Urothelium cell line (cell line): ENCODE measurements at regions not wholly inside any gene's neighbourhood (a gene's known extent, or its start where the extent isn't known, plus 50 kb on each side); places are given as distances from the start of the nearest gene placed in this dataset.

Experiments used
- DNase-seq: peaks from one replicate; pipeline ENCODE4 v3.0.0; 2011; ENCODE audit warnings: low spot score, mixed read lengths
- FAIRE-seq: peaks from 2 replicates; lab custom pipeline; 2011; peaks lifted over from hg19 to GRCh38; lab: Jason Lieb, UNC

DNA sequence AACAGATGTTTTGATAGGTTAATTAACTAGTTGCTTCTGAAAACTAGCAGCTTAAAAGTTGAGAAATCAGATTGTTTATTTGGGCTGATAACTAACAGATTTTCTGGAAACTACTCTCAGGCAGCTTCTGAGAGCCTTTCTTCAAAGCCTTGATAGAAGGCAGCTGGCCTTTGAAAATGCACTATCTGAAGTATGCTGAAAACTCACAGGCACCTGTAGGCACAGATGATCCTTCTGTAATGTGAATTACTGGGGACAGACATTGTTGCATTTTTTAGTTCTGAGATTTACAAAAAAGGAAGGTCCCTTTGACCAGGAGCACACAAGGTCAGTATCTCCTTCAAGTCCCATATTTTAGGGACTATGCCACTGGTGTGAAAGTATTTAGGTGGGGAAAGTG is 460.8 kb upstream of the CNTN5 start:
- DNase-seq: no peak
- no peak for FAIRE-seq

DNA sequence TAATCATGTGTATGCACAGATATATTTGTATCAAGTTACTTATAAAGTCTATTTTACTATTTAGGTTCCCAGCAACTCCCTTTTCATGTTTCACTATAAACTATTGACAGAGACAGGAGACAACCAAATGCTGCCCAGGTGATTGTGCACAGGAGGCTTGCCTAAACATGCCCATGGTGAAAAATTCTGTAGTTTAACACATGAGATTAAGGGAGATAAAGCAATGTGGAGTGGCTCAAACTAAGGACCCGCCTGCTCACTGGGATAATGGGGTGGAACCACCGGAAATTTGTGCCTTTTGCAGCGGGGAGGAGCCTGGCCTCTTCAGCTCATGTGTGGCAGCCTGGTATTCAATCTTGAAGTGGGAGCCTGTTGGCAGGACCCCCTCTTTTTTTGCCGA is 459.5 kb upstream of the CNTN5 start:
- FAIRE-seq (no peak), DNase-seq (no peak)

GRCh38 chr11:98561877-98562395 is 458.8 kb upstream of the CNTN5 start:
- FAIRE-seq: no peak
- DNase-seq: no peak

DNA sequence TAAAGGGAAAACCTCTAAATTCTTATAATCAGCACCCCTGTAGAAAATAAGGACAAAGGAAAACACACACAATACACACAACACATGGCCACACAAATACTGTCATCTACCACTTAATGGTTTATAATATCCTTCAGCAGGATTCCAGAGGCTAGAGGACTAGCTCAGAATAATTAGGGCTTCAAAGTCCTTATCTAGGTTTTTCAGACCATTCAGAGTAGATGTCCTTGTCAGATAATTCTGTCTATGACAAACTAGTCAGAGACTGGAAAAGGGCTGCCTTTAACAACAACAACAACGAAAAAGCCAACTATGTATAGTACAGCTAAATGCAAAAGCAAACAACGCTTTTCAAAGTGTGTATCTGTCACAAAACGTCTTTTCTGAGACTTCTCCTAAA is 456.5 kb upstream of the CNTN5 start:
- FAIRE-seq (no peak), DNase-seq (no peak)

DNA sequence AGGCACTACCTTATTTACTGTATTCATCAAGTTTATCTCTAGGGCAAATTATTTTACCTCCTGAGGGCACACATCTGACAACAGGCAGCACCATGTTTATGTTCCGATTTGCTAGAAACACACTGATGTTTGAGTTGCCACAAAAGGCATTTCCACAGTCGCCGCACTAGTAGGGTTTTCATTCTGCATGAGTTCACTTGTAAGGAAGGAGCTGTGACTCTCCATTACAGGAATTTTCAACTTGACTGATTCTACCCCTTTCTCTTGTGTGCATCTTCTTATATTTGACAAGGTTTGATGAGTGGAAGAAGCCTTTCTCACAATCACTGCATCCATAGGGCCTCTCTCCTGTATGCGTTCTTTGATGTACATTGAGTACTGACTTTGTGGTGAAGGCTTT is 455.9 kb upstream of the CNTN5 start:
- no peak for FAIRE-seq

GRCh38 chr11:98565311-98565710 is 455.4 kb upstream of the CNTN5 start:
- FAIRE-seq (no peak), DNase-seq (no peak)

More for the DNA sequence above, 455.9 kb upstream of the CNTN5 start:
- no peak for DNase-seq

DNA sequence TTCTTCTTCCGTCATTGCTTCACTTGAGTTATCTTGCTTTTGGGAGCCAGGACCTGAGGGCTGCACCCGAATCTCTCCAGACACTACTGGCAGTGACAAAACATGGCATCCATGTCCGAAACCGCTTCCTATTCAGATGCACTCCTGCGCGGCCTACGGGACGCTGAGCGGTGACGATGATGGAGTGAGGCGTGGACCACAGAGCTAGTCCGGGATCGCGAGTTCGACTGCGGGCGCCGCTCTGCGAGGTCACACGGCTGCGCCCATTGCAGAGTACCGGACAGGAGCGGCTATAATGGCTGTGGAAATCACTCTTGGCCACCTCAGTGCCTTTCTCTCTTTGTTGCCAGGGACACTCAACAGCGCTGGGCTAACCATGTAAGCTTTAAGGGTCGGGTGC is 453.8 kb upstream of the CNTN5 start:
- FAIRE-seq (no peak), DNase-seq (no peak)

GRCh38 chr11:98568013-98568412 is 452.7 kb upstream of the CNTN5 start:
- DNase-seq (no peak), FAIRE-seq (no peak)

DNA sequence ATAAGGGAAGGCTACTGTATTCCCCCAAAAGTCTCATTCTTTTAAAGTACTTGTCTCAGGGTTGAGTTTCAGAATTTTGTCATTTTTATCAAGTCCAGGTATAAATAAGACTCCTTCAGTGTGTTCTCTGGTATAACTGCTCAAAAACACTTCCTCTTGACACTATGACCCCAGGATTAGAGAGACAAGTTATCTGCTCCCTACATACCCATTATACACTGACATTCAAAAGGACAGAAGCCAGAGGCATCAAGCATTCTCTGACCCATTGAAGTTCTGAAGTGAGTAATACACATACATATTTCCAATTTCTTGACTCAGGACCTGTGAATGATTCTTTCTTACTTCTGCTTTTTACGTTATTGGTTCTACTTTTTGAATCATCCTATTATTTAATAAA is 447.8 kb upstream of the CNTN5 start:
- no peak for FAIRE-seq
- no peak for DNase-seq

GRCh38 chr11:98587884-98588283 is 432.9 kb upstream of the CNTN5 start:
- DNase-seq: no peak
- no peak for FAIRE-seq

- no peak for FAIRE-seq
- no peak for DNase-seq
These were observed 430.8 kb upstream of the CNTN5 start for GRCh38 chr11:98589967-98590366.

DNA sequence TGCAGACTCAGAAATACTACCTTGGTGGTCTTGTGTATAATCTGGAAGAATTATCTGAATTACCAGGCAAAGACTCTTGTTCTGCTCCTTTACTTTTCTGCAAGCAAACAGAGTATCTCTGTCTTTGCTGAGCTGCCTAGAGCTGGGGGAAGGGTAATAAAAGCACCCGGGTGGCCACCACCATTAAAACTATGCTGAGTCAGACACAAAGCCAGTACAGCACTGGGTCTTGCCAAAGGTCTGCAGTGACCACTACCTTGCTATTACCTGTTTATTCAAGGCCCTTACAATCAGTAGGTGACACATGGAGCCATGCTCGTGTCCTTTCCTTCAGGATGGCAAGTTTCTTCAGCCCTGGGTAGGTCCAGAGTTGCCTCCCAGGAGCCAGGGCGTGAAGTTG is 420.6 kb upstream of the CNTN5 start:
- DNase-seq: no peak
- FAIRE-seq: no peak

GRCh38 chr11:98600786-98601773 is 419.7 kb upstream of the CNTN5 start:
- no peak for FAIRE-seq
- DNase-seq: no peak

- FAIRE-seq (no peak), DNase-seq (no peak)
These were observed 404.6 kb upstream of the CNTN5 start for GRCh38 chr11:98616098-98616655.

DNA sequence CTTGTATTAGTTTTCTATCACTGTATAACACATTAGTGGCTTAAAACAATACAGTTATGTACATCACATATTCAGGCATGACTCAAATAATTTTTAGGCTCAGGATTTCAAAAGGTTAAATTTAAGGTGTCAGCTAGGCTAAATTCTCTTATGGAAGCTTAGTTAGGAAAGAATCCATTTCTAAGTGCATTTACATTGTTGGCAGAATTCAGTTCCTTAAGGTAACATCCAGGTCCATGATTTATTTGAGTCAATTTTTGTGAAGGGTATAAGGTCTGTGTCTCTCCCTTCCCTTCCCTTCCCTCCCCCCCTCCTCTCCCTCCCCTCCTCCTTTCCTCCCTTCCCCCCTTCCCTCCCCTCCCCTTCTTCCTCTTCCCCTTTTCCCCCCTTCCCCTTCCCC is 399.0 kb upstream of the CNTN5 start:
- DNase-seq: no peak
- FAIRE-seq: no peak

- no peak for FAIRE-seq
- no peak for DNase-seq
These were observed 395.2 kb upstream of the CNTN5 start for GRCh38 chr11:98625526-98625925.

DNA sequence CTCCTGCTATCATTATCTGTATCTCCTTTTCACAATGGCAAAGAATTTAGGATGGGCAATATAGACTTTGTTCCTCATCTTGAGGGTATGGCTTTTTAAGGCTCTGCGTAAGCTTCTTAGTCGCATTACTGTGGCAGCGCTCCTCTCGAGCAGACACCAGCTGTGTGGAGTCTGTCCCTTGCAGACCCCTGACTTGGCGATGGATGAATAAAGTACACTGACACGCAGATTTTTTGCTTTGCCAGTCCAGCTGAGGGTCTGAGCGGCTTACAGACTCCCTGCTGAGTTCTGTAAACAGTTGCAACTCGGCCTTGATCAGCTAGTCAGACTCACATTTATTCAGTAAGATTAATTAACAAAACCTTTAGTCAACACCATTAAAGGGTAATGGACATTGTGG is 390.0 kb upstream of the CNTN5 start:
- no peak for FAIRE-seq
- no peak for DNase-seq

DNA sequence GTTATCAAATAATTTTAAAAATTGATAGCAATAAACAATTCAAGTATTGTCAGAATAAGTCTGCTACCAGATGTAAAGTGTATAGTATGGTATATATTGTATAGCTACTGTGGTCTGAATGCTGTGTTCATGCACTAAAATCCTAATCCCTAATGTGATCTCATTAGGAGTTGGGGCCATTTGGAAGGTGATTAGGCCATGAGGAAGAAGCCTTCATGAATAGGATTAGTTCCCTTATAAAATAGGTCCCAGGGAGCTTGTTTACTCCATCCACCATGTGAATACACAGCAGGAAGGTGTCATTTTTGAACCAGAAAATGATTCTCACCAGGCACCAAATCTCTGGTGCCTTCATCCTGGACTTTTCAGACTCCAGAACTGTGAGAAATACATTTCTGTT is 363.0 kb upstream of the CNTN5 start:
- DNase-seq (no peak), FAIRE-seq (no peak)

- no peak for DNase-seq
These were observed 361.3 kb upstream of the CNTN5 start for GRCh38 chr11:98659431-98659830.

DNA sequence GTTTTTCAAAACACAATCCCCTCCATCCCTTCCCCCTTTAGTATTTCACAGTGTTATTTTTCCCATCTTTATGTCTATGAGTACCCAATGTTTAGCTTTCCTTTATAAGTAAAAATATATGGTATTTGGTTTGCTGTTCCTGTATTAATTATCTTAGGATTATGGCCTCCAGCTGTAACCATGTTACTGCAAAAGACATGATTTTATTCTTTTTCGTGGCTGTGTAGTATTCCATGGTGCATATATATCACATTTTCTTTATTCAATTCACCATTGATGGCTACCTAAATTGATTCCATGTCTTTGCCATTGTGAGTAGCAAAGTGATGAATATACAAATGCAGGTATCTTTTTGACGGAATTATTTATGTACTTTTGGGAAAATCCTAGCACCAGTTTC is 346.4 kb upstream of the CNTN5 start:
- FAIRE-seq: no peak
- DNase-seq: no peak

More at GRCh38 chr11:98659431-98659830, 361.3 kb upstream of the CNTN5 start:
- FAIRE-seq: no peak

DNA sequence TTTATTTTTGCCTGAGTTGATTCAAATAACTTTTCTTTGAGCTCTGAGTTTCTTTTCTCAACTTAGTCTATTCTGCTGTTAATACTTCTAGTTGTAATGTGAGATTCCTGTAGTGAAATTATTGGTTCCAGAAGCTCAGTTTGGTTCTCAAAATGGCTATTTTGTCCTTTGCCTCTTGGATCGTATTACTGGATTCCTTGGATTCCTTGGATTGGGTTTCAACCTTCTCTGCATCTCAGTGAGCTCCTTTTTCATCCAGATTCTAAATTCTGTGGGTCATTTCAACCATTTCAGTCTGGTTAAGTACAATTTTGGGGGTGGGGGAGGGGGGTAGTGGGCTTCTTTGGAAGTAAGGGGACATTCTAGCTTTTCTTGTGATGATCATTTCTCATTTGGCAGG is 341.1 kb upstream of the CNTN5 start:
- DNase-seq (no peak), FAIRE-seq (no peak)

- FAIRE-seq (no peak), DNase-seq (no peak)
These were observed 319.2 kb upstream of the CNTN5 start for GRCh38 chr11:98701541-98701940.
